ENCODE measurements at regions not wholly inside any gene's neighbourhood (a gene's known extent, or its start where the extent isn't known, plus 50 kb on each side); places are given as distances from the start of the nearest gene placed in this dataset.

DNA sequence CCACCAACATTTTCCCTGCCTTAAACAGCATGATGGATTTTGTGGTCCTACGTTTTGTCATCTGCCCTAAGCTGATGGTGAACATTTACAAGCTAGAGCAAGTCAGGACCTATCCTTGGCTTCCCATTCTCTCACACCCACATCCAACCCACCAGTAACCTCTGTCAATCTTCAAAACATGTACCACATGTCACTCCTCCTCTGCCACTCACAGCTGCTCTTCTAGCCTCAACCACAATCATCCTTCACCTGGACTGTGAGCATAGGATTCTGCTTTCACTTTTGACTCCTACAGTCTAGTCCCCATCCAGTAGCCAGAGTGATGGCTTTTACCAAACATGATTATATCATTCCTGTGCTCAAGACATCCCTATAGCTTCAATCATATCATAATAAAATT, 279.8 kb upstream of the DLGAP1 start:
- TF ChIP-seq CTCF (IDR thresholded peaks at IDR 0.05) = no peak
- no peak for TF ChIP-seq POLR2AphosphoS5 (IDR thresholded peaks at IDR 0.05)
- TF ChIP-seq EP300 (IDR thresholded peaks at IDR 0.05) = no peak

Measured in suprapubic skin (tissue), 4 donors.